GM23248 (cell line): ENCODE measurements at regions not wholly inside any gene's neighbourhood (a gene's known extent, or its start where the extent isn't known, plus 50 kb on each side); places are given as distances from the start of the nearest gene placed in this dataset.

ENCODE experiments used
- EZH2 ChIP-seq: fragments of 200-600 bp; sonication (generic); IDR thresholded peaks from 2 replicates; pipeline ENCODE4 v1.6.1; 2018; ENCODE audit warnings: antibody characterized with exemption, mild to moderate bottlenecking; ENCODE audit not compliant: insufficient read depth, poor library complexity, severe bottlenecking
- EZH2phosphoT487 ChIP-seq: fragments of 200-600 bp; sonication (generic); IDR thresholded peaks from 2 replicates; pipeline ENCODE4 v1.6.1; 2018; ENCODE audit warnings: antibody characterized with exemption, moderate library complexity, mild to moderate bottlenecking, low read depth; ENCODE audit not compliant: insufficient read depth

DNA sequence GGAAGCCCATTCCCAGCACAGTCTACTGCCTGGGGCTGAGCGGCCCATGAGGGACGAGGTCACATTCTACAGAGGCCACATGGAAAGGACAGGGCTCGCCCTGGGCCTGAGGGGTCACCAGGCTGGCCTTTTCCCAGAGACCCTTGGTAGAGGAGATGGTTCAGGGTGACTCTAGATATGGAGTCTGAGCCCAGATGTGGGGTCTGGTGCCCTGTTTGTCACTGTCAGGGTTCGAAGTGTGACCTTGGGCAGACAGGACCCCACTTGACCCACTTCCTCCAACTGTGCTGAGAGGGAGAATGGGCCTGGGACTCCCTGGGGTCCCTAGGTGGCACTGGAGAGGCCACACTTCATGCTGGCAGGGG, 81.0 kb downstream of the MYEOV start:
- TF ChIP-seq EZH2: no peak
- no peak for TF ChIP-seq EZH2phosphoT487
